ENCODE measurements at regions not wholly inside any gene's neighbourhood (a gene's known extent, or its start where the extent isn't known, plus 50 kb on each side); places are given as distances from the start of the nearest gene placed in this dataset.
"Not testable (repeated sequence)": the region's sequence is repeated elsewhere in the genome, so short reads cannot be mapped to it uniquely, and the experiment has no call there.

GRCh38 chr2:146696787-146697186 lies 1148.0 kb upstream of the ACVR2A start:
- not testable (repeated sequence) for DNase-seq (ENCODE audit: low spot score)

GRCh38 chr2:146681991-146682390 lies 1162.8 kb upstream of the ACVR2A start:
- no peak for DNase-seq (ENCODE audit: low spot score)

DNA sequence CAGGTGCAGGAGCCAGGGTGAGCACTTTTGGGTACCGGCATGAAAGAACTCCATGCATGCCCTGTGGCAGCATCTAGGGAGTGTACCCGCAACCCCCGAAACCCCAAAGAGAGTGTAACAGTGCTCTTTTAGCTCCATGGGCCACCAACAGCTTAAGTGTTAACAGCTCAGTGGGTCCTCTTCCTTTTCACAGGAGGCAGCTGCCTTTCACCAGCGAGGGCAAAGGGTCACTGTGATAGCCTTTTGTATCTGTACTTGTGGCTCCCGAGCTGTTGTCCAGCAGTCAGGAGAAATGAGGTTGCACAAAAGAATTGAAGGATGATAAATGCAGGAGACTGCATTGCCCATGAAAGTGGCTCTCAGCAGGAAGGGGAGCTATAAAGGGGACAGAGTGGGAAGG lies 1166.3 kb upstream of the ACVR2A start:
- DNase-seq (ENCODE audit: low spot score) = no peak

DNA sequence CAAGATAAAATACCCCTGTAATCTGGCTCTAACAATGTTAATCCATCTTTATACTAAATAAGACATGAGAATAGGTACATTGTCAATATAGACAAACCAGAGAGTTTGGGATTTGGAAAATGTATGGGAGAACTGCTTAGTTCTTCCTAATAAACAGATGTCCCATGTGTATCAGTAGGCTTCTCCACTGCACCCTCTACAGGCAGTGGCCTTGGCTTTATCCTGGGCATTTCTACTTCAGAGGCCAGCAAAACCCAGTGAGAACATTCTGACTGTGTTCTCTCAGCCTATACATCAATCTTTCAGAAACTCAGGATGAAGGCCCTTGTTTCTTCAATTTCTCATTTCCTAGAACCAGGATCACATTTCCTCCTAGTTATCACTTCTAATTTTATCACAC lies 1167.5 kb upstream of the ACVR2A start:
- no peak for DNase-seq (ENCODE audit: low spot score)

GRCh38 chr2:146669735-146670134 lies 1175.1 kb upstream of the ACVR2A start:
- DNase-seq (ENCODE audit: low spot score) = no peak

- no peak for DNase-seq (ENCODE audit: low spot score)
These were observed 1178.5 kb upstream of the ACVR2A start for GRCh38 chr2:146666340-146666739.

GRCh38 chr2:146665800-146666199 lies 1179.0 kb upstream of the ACVR2A start:
- DNase-seq (ENCODE audit: low spot score) = no peak

DNA sequence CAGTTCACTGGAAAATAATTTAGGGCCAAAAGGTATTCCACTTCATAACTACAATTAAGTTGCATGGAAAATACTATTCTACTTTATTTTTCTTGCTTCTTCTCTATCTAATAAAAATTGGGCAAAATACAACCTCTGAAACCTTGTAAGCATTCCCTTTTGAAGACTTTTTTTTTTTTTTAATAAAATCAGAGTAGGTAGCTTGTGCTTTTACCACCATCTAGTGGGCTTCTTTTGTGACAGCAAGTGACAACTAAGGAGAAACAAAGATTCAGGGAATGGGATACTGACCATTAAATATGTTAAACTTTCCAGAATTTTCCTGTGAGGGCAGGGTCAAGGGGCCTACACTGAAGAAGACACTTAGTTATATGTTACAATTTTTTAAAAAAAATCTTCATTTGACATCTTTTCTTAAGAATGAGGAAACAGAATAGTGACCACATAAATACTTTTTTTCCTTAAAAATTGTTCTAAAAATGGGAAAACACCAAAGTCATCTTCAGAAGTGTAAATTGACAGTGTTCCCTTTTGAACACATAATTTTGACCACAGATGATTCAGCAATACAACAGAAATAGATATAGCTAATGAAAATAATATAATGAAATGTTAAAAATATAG lies 1183.2 kb upstream of the ACVR2A start:
- DNase-seq (ENCODE audit: low spot score) = no peak

DNA sequence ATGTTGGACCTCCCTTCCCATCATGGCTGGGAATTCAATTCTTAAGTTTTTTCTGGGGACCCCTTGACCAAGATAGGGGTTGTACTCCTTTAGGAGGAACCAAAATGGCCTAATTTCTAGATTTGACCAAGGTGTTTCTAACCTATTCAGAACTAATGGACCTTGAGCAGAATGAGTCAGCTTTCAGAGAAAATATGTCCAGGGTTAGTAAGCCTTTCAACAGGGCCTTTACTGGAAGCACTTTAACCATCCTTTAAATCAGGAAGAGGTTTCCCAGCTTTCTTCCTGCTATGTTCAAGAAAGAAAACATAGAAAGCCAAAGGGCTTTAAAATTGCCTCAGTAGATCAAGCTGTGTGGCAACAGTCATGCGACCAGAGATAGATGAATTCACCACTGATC lies 1184.9 kb upstream of the ACVR2A start:
- no peak for DNase-seq (ENCODE audit: low spot score)

GRCh38 chr2:146652311-146652710 lies 1192.5 kb upstream of the ACVR2A start:
- DNase-seq (ENCODE audit: low spot score) = no peak

GRCh38 chr2:146651361-146651760 lies 1193.5 kb upstream of the ACVR2A start:
- DNase-seq (ENCODE audit: low spot score) = no peak

- DNase-seq (ENCODE audit: low spot score) = no peak
These were observed 1202.8 kb upstream of the ACVR2A start for GRCh38 chr2:146642066-146642465.

DNA sequence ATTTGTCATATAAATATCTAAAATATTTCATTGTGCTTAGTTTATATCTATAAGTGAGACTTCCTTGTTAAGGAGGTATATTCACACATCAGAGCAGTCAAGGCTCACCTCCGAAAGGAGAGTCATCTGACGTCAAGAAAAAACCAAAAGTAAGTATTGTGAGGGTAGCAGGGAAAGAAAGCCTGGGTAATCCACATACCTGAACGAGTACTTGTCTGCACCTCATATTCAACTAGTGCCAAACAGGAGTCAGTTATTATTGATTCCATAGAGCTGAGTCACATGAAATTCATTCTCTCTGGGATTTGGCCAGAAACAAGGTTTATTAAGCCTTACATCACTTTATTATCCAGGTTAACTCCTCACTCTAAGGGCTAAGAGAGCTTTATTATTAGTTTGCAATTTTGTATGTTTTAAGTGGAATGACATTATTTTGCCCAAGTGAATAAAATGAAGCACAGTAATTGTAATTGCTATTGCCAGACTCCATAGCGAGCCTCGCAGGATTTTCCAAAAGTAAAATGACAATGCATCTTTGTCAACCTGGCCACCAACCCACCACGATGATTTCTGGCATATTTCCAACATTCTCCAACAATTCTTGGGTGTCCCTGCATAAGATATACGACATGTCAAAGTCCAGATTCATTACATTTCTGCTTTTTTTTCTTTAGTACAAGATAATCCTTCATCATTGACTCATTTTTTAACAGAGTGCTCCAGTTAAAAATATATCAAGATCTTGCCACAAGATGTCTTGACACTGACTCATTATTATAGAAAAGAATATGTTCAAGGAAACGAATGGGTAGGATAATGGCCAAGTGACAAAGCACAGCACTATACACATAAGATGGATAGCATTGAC lies 1210.4 kb upstream of the ACVR2A start:
- no peak for DNase-seq (ENCODE audit: low spot score)

DNA sequence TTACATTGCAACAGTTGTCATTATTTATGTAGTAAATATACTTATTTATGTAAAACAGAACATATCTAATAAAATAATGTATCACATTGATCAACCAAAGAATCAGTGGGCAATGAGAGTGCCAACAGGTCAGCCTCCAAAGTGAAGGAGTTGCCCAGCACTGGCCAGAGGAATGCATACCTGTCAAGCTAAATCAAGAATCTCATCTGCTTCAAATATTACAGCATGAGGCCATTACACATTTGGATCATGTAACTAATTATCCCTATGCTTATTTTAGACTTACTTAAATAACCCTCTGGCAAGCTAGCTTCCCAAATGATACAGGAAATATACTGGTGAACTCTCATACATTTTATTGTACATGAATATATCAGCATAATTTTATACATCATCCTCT lies 1211.7 kb upstream of the ACVR2A start:
- DNase-seq (ENCODE audit: low spot score) = no peak

DNA sequence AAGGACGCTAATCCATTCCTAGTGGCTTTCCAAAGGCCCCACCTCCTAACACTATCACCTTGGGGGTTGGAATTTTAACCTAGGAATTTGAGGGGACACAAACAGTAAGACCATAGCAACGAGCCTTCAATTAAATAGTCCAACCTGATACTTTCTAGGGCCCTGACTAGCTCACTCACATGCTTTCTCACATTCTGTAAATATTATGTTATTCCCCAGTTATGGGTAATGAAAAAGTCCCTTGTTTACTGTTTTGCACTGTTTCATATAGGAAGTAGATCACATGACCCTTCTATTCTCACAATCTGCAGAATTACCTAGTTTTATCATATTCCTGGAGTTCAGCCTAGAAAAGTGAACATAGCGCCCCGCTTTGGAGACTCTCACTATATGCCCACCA lies 1212.1 kb upstream of the ACVR2A start:
- DNase-seq (ENCODE audit: low spot score) = no peak

GRCh38 chr2:146624430-146625160 lies 1220.2 kb upstream of the ACVR2A start:
- DNase-seq (ENCODE audit: low spot score) = no peak

- no peak for DNase-seq (ENCODE audit: low spot score)
These were observed 1221.1 kb upstream of the ACVR2A start for GRCh38 chr2:146623771-146624170.

DNA sequence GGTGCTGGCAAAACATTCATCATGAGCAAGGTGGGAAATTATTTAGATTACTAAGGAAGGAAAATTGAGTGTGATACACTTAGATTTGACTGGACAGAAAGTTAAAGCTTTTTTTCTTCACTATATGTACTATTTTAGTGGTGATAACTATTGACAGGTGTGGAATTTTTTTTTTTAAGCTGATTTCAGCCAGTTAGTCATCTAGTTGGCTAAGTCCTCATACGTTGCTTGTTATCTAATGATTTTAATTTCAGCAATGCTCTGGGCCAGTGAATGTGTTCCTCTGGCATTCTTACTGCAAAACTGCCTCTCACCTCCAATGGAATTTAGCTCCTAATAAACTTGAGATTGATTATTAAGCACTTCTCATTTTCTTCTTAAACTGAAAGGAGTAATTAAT lies 1223.2 kb upstream of the ACVR2A start:
- no peak for DNase-seq (ENCODE audit: low spot score)

GRCh38 chr2:146615778-146616177 lies 1229.1 kb upstream of the ACVR2A start:
- no peak for DNase-seq (ENCODE audit: low spot score)

DNA sequence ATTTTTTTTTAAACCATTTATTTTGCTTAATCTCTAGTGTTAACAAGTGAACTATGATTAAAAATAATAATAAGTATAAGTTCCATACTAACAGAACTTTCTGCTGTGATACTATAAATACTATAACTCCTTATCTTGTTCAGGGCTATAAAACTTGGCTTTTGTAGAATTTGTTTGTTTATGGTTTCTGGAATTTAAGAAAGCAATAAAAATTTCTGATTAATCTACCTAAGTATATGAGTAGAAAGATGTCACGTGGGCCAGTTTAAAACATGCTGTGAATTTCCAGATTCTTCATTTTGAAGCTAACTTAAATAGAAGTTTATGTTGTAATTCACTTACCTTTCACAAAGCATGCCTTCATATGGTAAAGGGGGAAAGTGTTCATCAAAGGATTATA lies 1236.3 kb upstream of the ACVR2A start:
- DNase-seq (ENCODE audit: low spot score) = no peak

DNA sequence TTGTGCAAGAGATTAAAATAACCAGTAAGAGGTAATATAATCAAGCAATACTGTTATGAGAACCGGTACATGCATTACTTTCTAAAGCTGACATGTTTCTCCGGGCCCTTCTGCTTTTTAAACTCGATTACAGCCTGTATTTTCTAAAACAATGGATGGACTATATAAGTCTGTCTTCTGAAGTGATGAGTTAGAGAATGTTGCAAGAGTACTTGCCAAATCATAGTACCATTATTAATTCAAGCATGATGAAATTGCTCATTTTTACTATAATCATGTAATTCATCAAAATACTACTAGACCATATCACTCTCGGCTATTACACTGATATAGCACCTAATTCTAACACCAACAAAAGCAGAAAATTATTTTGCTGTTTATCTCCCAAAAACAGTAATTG lies 1240.3 kb upstream of the ACVR2A start:
- DNase-seq (ENCODE audit: low spot score) = no peak

GRCh38 chr2:146602856-146603255 lies 1242.0 kb upstream of the ACVR2A start:
- DNase-seq (ENCODE audit: low spot score) = no peak

- DNase-seq (ENCODE audit: low spot score) = no peak
These were observed 1242.4 kb upstream of the ACVR2A start for GRCh38 chr2:146602383-146602782.

Measured in hematopoietic multipotent progenitor cell treated with erythropoietin and hydrocortisone succinate and interleukin-3 and kit ligand, for 15 days (in vitro differentiated cells).